Breast epithelium (tissue), 4 donors: ENCODE measurements at regions not wholly inside any gene's neighbourhood (a gene's known extent, or its start where the extent isn't known, plus 50 kb on each side); places are given as distances from the start of the nearest gene placed in this dataset.

Experiments used
- DNase-seq, 2 donors: peaks; one replicate each; pipeline ENCODE4 v3.0.0-alpha.2; 2019; ENCODE audit warnings: low spot score in 2 of 2
- H3K27ac ChIP-seq, 2 donors: fragments of 200-600 bp; sonication (generic) in 1 of 2; one replicate each; pipeline ENCODE4 v1.5.1; 2016 to 2019; ENCODE audit warnings: mild to moderate bottlenecking in 1 of 2
- H3K27me3 ChIP-seq, 2 donors: fragments of 200-600 bp; sonication (generic) in 1 of 2; one replicate each; pipeline versions ENCODE4 v1.5.1 to v1.6.0; 2017 to 2019; ENCODE audit warnings: control low read depth in 1 of 2, mild to moderate bottlenecking in 1 of 2
- H3K36me3 ChIP-seq: fragments of 200-600 bp; one replicate; pipeline ENCODE4 v1.5.1; 2019
- H3K4me1 ChIP-seq, 2 donors: fragments of 200-600 bp; sonication (generic); one replicate each; pipeline ENCODE4 v1.5.1; 2016 to 2019; ENCODE audit warnings: control low read depth in 1 of 2
- H3K4me3 ChIP-seq, 3 donors: fragments of 200-600 bp; sonication (generic); 1 replicate in 2 of 3; 2 replicates in 1 of 3; pipeline ENCODE4 v1.5.1; 2016 to 2019; ENCODE audit warnings: mild to moderate bottlenecking in 3 of 3, moderate library complexity in 2 of 3
- H3K9me3 ChIP-seq, 2 donors: fragments of 200-600 bp; sonication (generic) in 1 of 2; one replicate each; pipeline ENCODE4 v1.5.1; 2016 to 2019; ENCODE audit warnings: control low read depth in 1 of 2
- POLR2A ChIP-seq: fragments of 450-650 bp; IDR thresholded peaks from one replicate; pipeline ENCODE4 v1.6.1; 2016; ENCODE audit warnings: antibody characterized with exemption, mild to moderate bottlenecking, moderate library complexity
- POLR2AphosphoS5 ChIP-seq, 3 donors: sonication (generic); formaldehyde crosslinking; IDR thresholded peaks; one replicate each; pipeline ENCODE4 v1.6.1; 2017; ENCODE audit warnings: antibody characterized with exemption in 3 of 3
- intact Hi-C: fragments of 100-400 bp; cut with DNase I; formaldehyde crosslinking; loops from one replicate; pipeline ENCODE4 v1.15.1; 2023; ENCODE audit warnings: low total_unique reads
- TF ChIP-seq, protein P1 (sequence below), 3 donors: fragments of 450-650 bp; IDR thresholded peaks; one replicate each; pipeline ENCODE4 v1.5.1; 2016 to 2017; ENCODE audit warnings: antibody characterized with exemption in 3 of 3, mild to moderate bottlenecking in 3 of 3, moderate library complexity in 3 of 3

DNA sequence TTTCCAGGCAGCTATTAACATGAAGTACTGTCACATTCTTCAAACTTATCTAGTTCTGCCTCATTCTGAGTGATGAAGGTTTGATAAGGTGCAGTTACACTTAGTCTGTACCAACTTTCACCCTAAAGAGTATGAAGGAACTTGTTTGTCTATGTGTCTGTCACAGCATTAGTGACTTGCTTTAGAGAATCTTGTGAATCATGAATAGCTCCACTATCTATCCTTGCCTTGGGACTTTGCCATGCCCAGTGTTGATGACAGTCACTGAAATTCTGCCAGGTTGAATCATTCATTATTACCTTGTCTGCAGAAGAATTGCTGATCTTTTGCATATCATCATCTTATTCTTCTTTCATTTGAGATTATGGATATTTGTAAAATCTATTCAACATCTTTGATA, 50.9 kb upstream of the A1CF start:
- TF ChIP-seq, protein P1, sequence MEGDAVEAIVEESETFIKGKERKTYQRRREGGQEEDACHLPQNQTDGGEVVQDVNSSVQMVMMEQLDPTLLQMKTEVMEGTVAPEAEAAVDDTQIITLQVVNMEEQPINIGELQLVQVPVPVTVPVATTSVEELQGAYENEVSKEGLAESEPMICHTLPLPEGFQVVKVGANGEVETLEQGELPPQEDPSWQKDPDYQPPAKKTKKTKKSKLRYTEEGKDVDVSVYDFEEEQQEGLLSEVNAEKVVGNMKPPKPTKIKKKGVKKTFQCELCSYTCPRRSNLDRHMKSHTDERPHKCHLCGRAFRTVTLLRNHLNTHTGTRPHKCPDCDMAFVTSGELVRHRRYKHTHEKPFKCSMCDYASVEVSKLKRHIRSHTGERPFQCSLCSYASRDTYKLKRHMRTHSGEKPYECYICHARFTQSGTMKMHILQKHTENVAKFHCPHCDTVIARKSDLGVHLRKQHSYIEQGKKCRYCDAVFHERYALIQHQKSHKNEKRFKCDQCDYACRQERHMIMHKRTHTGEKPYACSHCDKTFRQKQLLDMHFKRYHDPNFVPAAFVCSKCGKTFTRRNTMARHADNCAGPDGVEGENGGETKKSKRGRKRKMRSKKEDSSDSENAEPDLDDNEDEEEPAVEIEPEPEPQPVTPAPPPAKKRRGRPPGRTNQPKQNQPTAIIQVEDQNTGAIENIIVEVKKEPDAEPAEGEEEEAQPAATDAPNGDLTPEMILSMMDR (IDR thresholded peaks at IDR 0.05), result no peak
- TF ChIP-seq POLR2A, result no peak
- no peak for TF ChIP-seq POLR2AphosphoS5 (IDR thresholded peaks at IDR 0.05)
- Histone ChIP-seq H3K36me3 (no peaks in the 10 kb centered on the region), H3K27me3 (no peaks in the 10 kb centered on the region), H3K4me1 (no peaks in the 10 kb centered on the region), H3K9me3 (no peaks in the 10 kb centered on the region), H3K4me3 (no peak overlapping the region), H3K27ac (no peak overlapping the region)
- intact Hi-C loops, result no loop called here
- no peak for DNase-seq

DNA sequence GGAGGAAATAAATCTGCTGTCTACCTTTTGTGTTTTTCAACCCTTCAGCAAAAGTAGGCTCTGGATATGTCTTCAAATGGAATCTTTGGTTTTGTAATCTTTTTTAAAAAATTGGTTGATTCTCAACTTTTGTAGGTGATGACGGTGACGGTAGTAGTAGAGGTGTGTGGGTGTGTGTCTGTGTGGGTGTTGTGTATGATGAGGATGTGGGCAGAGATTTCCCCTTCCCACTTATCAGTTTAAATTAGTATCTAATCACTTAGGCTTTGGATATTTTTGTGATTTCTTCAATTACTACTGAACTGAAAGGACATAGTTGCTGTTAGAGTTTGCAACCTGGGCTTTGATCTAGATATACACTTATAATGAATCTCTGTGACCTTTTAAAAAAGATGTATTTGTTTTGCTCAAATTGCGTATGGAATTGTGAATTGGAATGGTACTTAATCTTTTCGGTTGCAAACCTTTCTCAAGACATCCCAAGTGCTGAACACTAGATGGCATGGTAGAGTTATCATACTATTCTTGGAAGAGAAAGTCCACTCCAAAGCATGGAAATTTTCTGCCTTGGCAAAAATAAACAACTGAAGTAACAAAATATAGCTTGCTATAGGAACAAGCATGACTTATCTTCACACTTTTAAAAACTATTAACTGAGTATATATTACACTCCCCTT, 51.9 kb upstream of the A1CF start:
- Histone ChIP-seq H3K4me3 (no peak overlapping the region), H3K27ac (no peak overlapping the region), H3K4me1 (no peaks in the 10 kb centered on the region), H3K36me3 (no peaks in the 10 kb centered on the region), H3K9me3 (no peaks in the 10 kb centered on the region), H3K27me3 (no peaks in the 10 kb centered on the region)
- intact Hi-C loops, result no loop called here
- DNase-seq, result no peak
- no peak for TF ChIP-seq POLR2AphosphoS5 (IDR thresholded peaks at IDR 0.05)
- TF ChIP-seq, protein P1 (IDR thresholded peaks at IDR 0.05), result no peak

DNA sequence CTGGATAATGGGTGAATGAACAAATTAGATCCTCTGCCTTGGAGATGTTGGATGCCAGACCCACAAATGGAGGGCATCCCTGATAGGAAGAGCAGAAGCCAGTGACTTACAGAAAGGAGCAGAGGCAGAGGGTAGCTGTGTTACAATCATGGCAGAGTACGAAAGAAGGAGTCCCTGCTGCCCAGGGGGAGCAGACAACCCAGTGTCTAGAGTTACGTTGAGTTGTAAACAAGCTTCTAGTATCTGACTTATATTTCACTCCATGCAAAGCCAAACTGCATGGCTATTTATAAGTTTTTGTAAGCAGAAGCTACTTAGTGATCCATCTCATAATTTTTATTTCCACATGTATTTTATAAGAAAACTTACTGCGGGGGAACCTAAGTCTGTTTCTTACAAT, 56.2 kb upstream of the A1CF start:
- Histone ChIP-seq H3K4me3 (no peak overlapping the region), H3K27me3 (no peaks in the 10 kb centered on the region), H3K9me3 (no peaks in the 10 kb centered on the region), H3K4me1 (no peaks in the 10 kb centered on the region), H3K27ac (no peak overlapping the region), H3K36me3 (no peaks in the 10 kb centered on the region)
- intact Hi-C loops, result no loop called here
- DNase-seq, result no peak
- TF ChIP-seq POLR2A (no peak), POLR2AphosphoS5 (IDR thresholded peaks at IDR 0.05) (no peak)
- TF ChIP-seq, protein P1 (IDR thresholded peaks at IDR 0.05), result no peak

DNA sequence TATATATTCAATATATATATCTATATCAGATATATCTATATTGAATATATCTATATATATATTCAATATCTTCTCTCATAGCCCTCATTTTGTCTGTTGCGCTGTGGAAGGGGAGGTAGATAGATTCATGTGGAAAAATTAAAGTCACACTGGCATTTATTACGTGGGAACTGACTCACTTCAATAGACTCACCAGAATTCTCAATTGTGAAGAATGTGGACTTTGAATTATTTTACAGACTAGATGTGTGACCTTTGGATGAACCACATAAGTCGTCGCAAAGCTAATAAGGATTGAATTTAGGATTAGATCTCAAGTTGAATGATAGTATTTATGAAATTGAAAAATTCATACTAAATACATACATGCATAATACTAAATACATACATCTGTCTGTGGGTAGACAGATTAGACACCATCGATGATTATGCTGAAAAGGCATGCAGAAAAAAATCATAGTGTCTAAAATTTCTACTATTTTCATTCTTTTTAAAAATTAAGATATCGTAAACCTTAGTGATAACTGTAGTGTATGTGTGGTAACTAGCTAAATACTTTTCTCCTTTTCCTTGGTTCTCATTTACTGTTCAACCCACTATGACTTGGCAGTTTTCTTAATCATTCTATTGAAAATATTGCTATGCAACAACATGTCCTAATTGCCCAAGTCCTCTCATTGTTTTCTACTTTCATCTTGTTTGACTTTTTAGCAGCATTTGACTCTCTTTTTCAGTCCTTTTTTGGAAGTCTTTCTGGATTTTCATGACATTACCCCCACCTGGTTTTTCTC, 61.8 kb upstream of the A1CF start:
- H3K27ac ChIP-seq, result no peak overlapping the region
- H3K27me3 ChIP-seq, result no peaks in the 10 kb centered on the region
- DNase-seq, result no peak
- intact Hi-C loops, result no loop called here
- H3K4me1 ChIP-seq, result no peaks in the 10 kb centered on the region
- TF ChIP-seq POLR2A (no peak), POLR2AphosphoS5 (IDR thresholded peaks at IDR 0.05) (no peak)
- TF ChIP-seq, protein P1 (IDR thresholded peaks at IDR 0.05), result no peak
- H3K4me3 ChIP-seq, result no peak overlapping the region
- no peaks in the 10 kb centered on the region for H3K9me3 ChIP-seq
- no peaks in the 10 kb centered on the region for H3K36me3 ChIP-seq

DNA sequence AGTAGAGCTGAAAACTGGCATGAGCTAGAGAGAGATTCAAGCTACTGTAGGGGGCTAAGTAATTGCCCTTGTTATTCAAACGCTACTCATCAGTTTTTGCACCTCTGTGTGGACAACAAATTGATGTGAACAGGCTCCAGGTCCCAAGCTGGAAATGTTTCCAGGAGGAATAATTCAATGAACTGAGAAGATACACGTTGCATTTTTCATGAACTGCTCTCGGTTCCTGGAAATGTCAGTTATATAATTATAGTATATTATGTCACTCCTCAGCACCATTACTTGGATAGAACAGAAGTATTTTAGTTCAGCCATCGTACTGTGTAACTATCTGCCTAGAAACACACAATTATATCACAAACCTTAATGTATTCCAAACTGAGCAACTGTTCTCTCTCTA, 65.9 kb upstream of the A1CF start:
- DNase-seq, result no peak
- H3K27ac ChIP-seq, result no peak overlapping the region
- intact Hi-C loops, result no loop called here
- no peaks in the 10 kb centered on the region for H3K4me1 ChIP-seq
- H3K9me3 ChIP-seq, result no peaks in the 10 kb centered on the region
- TF ChIP-seq, protein P1 (IDR thresholded peaks at IDR 0.05), result no peak
- no peak for TF ChIP-seq POLR2A
- H3K4me3 ChIP-seq, result no peak overlapping the region
- no peaks in the 10 kb centered on the region for H3K27me3 ChIP-seq
- H3K36me3 ChIP-seq, result no peaks in the 10 kb centered on the region
